Inferior parietal cortex (tissue), 1 donor: ENCODE measurements at regions not wholly inside any gene's neighbourhood (a gene's known extent, or its start where the extent isn't known, plus 50 kb on each side); places are given as distances from the start of the nearest gene placed in this dataset.

Source experiments
- DNase-seq: peaks from one replicate; pipeline ENCODE4 v3.0.0-alpha.2; 2016; ENCODE audit errors: extremely low spot score

DNA sequence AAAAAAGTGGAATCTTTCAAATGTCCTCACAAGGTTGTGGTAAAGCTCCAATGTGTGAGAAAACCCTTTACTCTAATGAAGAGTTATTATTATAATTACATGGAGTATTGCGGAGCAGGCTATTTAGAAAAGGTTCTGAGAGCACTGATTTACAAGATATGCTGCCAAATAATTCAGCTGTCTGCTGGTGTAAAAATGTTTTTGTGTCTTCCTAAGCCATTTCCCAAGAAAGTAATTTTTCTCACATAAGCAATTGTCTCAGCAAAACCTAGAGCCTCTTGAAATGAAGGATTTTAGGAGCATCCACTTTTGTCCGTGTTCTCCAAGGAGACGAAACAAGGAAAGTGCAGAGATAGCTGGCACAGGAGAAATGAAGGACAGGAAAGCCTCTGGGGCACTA lies 229.6 kb upstream of the STARD13 start:
- no peak for DNase-seq

DNA sequence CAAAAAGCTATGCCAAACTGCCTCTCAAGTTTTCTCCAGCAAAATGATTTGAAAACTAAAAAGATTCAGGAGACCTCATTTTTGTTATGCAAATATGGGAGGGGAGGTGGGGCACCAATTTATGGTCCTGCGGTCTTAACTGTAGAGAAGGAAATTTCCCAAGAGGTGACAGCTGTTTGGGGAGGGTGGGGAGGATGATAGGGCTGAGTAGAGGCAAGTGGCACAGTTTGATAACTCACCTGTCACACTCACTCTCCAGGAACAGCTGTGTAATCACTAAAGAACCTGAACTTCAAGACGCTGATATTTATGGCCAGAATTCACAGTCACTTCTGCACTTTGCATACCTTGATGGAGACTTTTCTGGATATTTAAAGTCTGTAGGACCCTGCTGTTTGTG lies 232.9 kb upstream of the STARD13 start:
- DNase-seq = no peak

DNA sequence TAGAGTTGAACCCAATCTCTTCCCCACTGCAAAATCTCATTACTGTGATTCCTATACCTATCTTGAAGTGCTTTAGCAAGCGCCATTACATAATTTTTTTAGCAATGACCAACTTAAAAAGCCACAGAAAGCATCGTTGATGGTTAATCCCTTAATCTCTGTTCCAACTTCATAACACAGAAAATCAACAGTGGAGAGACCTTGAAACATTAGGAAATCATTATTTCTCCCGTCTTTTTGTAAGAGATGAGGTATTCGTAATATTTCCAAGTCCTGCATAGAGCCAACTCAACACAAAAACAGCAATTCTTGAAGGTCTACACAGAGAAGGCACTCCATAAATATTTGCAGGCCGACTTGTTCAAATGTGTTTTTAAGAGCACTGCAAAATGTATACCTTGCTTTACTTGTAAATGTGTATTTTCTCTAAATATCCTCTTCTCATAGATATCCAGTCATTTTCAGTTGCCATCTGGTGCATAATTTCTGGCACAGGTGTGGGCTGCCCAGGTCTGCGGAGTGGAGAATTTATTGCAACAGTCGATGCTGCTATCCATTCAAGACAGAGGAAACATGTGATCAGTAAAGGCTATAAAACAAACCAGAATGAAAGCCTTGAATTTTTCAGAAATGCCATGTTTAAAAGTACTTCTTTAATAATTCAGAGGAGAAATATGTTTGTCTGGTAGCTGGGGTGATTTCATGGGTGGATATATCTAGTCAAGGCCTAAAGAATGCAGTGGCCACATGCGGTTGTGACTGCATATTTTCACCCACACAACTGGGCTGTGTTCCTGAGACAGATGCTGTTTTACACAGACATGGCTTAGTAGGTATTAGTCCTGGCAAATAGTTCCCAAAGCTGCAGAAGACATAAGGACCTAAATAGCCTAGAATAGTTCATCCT lies 234.3 kb upstream of the STARD13 start:
- no peak for DNase-seq

DNA sequence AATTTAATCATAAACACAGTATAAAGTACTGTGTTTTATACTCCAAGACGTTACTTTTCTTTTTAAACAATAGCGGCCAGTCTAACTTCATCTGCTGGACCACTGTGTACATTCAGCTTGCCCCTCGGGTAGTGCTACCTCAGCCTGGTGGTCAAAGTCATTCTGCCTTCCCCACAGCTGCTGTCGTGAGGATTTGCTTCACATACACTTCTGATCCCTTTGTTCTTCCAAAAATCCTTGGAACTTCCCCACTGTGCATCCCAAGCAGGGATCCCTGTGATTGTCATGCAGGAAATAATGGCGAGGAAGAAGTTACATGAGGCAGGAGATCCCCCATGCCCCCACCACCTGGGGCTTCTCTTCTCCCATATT lies 234.9 kb upstream of the STARD13 start:
- DNase-seq = no peak

DNA sequence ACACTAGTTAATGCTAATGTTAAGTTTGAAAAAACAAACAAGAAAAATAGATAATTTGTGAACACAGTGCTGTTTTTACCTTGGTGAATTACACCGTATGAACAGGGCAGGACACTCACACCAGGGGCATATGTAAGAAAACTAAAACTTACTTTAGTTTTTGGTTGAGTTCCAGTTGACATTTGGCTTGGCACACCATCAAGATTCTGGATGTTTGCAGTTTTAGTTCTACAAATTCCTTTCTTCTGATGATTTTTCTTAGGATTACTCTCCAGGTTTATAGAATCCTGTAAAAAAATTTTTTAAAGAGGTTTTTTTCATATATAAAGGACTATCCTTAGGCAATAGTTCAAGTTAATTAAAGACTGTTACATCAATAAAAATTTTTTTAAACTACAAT lies 238.5 kb upstream of the STARD13 start:
- DNase-seq = no peak

DNA sequence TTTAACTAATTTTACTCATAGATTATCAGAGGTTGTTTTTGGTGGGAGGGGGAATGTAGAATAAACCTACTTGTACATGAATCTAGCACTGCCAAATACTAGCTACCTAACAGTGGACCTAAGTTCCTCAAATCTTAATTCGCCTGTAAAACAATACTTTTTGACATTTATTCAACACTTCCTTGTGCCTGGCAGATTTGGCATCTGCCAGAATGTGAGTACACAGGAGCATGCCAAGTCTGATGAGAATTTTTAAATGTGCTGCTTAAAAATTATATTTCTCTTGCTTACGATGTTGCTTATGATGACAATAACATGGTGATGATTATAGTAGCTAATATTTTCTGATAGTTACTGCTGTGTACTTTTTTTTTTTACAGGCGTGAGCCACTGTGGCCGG lies 240.2 kb upstream of the STARD13 start:
- no peak for DNase-seq

DNA sequence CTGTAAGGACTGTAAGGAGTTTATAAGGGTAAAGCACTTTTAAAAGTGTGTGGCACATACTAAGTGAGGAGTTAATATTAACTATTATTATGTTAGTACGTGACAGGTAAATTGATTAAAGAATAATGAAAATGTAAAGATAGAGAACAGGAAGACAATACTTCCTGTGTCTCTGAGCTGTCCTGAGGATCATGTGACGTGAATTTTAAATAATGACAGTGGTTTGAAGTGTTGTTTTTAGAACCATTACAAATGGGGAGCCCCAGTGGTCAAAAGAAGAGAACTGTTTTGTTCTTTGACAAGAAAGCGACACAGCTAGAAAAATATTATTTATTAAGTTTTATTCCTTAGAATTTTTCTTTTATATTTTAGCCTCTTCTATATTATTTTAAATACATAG lies 241.2 kb upstream of the STARD13 start:
- no peak for DNase-seq

DNA sequence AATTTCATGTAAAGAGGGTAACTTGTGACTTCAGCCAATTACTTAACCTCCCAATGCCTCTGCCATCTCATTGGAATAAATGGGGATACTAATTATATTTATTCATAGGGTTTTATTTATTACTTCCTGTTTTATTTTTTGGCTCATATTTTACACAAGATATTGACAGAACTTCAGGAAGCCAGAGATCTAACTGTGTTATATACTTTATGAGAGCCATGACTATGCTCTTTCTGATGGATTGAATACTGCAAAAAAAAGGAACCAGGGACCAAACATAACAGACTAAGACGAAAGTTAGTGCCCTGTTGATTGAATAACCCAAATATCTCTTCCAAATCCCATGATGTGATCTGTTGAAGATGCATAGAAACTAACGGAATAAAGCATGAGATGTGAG lies 243.3 kb upstream of the STARD13 start:
- DNase-seq = no peak

DNA sequence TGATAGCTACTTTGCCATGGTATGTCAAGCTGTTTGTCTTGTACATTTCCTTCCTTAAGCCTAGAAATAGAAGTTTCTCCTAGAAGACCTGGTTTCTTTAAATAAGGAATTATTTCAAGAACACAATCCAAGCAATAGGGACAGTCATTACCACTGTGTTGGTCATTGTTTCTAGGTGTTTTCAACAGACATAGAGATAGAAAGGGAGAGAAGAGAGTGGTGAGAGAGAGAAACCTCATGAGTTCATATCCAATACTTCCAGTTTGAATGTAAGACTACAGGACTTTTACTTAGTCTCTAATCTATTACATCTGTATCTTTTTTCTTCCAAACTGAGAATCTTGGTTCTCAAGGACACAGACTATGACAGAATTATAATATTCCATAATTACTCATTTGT lies 245.9 kb upstream of the STARD13 start:
- no peak for DNase-seq

DNA sequence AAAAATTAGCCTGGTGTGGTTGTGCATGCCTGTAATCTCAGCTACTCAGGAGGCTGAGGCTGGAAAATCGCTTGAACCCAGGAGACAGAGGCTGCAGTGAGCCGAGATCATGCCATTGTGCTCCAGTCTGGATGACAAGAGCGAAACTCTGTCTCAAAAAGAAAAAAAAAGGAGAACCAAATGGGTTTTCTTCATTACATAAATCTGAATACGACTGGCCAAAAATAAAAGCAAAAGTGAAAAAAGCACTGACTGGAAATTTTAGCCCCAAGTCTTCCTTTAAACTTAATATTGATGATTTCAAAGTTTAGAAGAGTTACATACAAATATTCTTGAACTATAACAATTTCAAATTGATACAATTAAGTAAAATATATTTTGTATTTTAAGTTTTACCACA lies 249.5 kb upstream of the STARD13 start:
- DNase-seq = no peak

DNA sequence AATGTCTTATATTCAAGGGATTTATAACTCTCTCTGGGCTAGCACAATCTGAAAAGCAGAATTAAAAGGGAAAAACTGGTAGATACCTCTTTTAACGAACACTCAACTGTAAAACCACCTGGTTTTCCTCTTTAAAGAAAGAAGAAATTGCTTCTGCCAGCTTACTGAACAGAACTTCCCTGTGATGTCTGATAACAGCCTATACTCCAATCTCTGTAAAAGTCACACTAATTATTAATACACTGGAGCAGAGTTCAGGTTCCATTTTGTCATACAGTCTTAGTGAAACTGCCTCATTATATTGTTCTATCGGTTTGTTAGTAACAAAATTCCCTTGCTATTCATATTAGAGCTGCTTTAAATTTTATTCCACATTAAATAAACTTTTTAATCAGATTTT lies 251.0 kb upstream of the STARD13 start:
- no peak for DNase-seq

DNA sequence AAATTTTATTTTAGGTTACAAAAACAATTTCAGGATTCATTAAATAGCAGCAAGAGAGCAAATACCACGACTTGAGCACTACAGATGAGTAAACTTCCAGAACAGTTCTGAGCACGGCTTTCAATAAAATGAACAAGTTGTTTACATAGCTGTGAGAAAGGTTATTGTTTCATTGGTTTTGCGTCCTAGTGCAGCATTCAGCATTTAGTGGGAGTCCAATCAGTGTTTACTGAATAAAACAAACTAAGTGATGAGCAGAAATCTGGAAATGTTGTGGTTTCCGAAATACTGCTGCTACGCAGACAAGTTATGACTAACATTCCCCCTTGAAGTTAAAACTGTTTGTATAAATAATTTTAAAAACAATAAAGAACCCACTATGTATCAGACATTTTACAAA lies 251.5 kb upstream of the STARD13 start:
- no peak for DNase-seq

DNA sequence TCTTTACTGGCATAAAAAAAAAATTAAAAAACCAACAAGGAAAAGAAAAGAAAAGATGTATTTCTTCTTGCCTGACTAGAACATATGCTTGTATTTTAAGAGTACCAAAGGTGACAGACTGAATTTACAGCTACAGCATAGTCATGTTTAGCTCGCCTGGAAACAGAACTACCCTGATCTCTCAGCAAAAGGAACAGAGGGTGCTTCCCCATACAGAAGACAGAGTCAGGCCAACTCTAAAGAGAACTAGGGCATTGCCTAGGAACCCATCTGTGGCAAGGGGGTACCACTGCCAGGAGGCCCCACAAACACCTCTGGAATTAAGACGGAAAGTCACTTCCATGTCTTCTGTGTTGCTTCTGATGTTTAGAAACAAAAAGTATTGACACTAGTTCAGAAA lies 252.1 kb upstream of the STARD13 start:
- DNase-seq = no peak

DNA sequence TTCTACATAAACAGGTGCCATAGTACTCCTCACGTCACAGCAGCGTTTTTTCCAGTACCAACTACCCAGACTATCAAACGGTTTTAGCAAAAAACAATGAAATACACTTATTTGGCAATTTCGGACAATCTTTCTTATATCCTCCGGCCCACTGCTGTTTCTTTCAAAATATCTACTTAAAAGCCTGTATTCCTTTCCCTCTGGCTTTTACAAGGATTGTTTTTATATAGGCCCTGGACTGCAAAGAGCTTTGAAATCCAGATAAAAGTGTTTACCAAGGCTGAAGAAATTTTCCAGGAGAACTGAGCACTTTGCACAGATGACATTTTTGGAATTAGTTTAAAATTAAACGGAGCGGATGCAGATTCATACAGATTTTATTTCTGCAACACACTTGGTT lies 255.9 kb upstream of the STARD13 start:
- DNase-seq = no peak

DNA sequence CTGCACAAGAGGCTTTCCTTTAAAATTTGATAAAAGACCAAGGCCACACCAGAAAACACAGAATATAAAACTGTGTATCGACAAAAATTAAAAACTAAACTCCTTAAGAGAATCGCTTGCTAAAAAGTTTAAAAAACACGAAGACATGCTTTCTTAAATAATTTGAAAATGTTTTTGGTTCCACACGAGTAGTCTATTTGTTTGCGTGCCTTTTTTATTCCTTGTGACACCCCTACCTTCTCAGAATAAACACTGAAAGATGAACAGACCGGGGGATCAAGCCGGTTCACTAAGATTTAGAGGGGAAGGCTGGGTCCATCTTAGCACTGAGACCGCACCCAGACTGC lies 256.4 kb upstream of the STARD13 start:
- no peak for DNase-seq

DNA sequence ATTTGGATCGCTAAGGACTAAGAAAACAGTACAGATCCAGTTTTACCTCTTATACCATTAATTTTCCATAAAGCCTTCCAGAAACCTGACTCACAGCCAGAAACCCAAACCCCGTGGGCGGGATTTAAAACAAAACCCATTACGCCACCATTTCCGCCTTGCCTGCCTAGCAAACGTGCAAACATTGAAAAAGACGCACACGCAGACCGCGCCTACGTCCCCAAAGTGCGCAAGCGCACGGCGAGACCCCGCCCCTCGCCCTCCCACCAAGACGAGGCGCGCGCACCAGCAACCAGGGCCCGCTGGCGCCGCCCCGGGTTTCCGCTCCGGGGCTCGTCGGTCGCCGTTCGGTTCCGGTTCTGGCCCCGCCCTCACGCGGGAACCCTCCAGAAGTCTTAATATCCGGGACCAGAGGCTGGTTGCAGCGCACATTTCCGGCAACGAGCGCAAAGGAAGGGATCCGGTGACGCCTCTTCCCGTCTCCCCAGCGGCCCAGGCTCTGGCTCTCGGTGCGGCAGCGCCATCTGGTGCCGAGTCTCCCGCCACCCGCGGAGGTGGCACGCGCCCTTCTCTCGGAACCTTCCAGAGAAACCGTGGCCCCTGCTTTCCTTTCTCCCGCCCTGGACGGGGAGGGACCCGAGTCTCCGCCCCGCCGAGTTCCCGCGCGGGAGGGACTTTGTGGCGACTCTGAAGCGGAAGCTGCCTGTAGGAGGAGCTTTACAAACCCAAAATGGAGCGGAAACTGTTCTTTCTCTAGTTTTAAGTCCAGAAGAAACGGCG lies 256.9 kb upstream of the STARD13 start:
- DNase-seq = peak; percentile 96

DNA sequence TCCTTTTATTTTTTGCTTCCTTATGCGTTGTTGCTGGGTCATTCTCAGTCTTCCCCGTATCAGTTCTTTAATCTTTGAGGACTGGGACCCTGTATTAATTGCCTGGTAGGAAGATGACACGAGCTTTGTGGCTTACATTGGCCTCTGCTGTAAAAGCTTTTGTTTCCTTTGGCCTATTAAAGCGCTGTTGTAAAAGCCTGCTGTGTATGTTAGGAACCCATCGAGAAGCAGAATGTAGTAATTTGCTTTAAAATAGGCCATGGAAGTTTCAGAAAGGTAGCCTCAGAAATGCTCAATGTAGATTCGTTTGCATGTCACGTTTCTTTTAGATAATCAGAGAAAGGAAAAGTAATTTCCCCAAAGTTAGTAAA lies 257.5 kb upstream of the STARD13 start:
- DNase-seq = no peak

DNA sequence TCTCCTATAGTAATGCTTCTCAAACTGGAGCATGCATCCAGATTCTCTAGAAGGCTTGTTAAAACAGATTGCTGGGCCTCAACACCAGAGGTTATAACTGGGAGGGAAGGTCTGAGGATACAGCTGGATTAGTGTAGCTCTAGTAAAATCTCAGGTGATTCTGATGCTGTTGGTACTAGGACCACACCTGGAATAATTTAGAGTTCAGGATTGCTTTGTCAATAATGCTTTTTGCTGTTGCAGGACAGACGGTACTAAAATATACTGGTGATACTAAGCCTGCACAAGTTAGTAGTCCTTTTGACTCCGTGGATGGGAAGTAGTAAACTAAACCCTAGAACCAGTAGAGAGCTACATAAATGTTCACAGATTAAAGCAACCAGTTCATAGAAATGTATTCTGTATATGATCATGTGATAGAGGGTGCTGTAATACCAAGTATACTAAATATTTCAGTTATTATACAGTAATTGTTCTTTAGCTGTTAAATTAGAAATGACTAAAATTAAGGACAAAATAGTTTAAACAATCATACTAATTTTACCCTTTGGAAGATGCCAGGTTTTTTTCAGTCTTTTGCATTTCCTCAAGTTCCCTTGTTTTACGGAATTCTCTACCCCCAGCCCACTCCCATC lies 258.2 kb upstream of the STARD13 start:
- no peak for DNase-seq

DNA sequence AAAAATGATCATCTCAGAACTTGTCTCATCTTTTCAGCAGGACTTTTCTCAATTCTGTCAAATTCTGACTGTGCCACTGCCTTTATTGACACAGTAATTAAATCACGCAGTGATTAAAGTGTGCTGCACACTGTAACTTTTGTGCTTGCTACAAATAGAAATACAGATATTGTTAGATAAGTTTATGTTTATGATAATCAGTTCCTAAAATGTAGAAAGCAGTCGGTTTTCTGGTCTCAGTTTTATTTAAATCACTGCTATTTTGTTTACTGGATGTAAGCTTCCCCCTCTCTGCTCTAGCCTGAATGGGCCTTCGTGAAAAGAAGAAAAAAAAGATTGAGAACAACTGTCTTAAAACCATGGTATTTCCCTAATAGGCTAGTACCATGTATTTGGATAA lies 258.8 kb upstream of the STARD13 start:
- DNase-seq = no peak

DNA sequence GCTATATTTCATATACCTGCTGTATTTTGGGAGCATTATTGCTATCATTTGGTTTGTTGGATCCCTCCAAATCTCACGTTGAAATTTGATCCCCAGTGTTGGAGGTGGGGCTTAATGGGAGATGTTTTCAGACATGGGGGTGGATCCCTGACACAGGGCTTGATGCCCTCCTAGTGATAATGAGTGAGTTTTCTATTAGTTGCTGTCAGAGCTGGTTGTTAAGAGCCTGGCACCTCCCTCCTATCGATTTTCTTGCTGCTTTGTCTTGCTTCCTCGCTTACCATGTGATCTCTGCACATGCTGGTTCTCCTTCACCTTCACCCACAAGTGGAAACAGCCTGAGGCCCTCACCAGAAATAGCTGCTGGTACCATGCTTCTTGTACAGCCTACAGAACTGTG lies 259.9 kb upstream of the STARD13 start:
- DNase-seq = no peak

DNA sequence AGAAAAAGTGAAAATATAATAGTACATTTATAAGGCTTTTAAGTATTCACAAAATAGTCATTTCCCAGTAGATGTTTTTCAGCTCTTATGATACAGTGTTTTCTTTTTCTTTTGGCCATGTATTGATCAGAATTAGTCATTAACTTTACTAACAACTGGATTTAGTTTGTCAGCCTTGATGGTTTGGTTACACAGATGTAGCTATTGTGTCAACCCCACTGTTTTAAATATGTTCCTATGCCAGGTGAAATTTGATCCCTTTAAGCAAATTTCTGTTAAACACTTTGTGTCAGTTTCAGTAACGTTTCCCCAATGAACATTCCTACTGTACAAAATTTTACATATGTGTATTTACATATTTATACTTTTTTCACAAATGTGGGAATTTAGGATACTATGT lies 261.5 kb upstream of the STARD13 start:
- DNase-seq = no peak

DNA sequence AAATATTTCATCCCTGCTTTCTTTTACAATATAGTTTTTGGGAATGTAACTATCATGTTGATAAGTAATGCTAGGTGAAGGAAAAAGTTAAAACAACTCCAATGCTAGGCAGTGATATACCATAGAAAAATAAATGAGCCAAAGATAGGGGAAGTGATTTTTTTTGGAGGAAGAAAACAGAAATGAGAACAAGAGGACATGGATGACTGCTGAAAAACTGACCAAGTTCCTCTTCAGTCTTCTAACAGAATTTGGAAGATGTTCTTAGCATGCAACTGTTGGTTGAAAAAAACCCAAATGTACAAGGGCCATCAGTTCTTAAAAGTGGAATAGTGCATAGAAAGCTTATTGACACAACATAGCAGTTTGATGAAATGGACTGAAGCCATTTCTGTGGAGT lies 262.5 kb upstream of the STARD13 start:
- no peak for DNase-seq

DNA sequence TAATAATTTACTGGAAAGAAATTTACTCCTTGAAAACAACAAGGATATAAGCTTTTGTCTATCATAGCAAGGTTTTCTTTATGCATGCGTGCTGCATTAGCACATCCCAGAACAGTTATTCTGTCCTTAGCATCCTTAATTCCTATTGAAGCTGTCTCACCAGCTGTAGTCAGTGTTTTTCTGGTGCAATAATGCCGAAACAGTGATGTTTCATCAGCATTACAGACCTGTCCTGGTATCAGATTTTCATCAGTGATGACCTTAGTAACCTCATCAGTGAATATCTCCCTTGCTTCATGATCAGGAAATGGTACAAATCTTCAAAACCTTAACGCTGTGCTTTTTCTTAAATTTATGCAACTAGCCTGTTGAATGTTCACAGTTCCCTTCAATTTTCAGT lies 264.7 kb upstream of the STARD13 start:
- no peak for DNase-seq
